Head of caudate nucleus (tissue), 42 donors: ENCODE measurements at regions not wholly inside any gene's neighbourhood (a gene's known extent, or its start where the extent isn't known, plus 50 kb on each side); places are given as distances from the start of the nearest gene placed in this dataset.

Source experiments
- DNase-seq, 42 donors: peaks; one replicate each; pipeline versions ENCODE4 v3.0.0 to v3.0.0-alpha.2; 2020 to 2021; ENCODE audit warnings: mixed read lengths in 7 of 42
- intact Hi-C: fragments of 100-400 bp; cut with DNase I; formaldehyde crosslinking; loops from one replicate; pipeline ENCODE4 v1.15.0; 2022

DNA sequence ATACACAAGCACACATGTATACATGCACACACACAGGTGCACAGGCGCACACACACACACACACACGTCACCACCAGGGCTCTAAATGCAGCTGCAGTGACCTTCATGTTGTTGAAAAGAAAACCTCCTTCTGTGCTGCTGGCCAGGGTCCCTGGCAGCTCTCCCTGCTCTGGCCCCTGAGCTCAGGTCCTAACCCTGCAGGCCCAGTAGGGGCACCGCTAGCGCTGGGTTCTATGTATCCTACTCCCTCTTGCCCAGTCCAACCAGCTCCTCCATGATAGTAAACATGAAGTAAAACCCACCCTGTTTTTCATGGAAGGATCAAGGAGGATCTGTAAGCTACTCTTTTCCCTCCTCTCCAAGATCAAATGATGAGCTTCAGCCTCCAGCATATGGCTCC is 172.8 kb downstream of the RBFOX3 start:
- DNase-seq = no peak
- intact Hi-C loops = no loop called here

- intact Hi-C loops = no loop called here
- peak in 4 of 42 donors; percentile 16 to 46 (median 26) for DNase-seq
Measured at GRCh38 chr17:79437081-79437480, 173.8 kb downstream of the RBFOX3 start.

DNA sequence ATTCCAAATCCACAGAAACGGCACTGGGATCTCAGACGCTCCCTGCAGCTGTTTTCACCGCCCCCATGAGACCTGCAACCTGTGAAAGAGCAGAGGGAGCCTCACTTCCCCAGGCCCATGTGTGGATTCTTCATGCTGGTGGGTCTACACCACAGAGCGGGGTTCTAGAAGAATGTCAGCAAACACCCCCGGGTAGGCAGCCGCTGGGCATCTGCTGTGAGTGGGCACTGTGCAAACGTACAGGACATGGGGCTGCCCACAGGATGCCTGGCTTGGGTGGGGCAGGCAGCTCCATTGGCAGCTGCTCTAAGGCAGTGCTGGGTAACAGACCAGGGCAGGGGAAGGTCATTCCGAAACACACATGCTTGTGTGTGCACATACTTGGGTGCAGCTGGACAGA is 174.9 kb downstream of the RBFOX3 start:
- intact Hi-C loops = no loop called here
- no peak for DNase-seq

DNA sequence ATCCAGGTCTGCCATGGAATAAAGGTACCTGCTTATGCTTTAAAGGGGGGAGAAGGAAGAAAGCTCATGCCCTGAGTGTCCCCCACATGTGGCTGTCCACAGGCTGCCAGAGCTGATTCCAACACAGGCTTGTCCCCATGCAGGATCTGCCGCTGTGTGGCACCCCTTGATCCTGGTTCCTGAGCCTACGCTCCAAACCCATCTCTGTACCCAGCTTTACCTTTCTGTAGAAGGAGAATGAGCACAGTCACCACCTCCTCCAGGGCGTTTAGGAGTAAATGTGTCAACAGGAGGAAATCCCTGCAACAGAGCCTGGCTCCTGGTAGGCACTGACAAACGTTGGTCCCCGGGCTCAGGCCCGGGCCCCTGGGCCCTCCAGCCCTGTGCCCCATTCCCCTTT is 175.6 kb downstream of the RBFOX3 start:
- peak in 20 of 42 donors; percentile 8 to 75 (median 36) for DNase-seq
- intact Hi-C loops = no loop called here

DNA sequence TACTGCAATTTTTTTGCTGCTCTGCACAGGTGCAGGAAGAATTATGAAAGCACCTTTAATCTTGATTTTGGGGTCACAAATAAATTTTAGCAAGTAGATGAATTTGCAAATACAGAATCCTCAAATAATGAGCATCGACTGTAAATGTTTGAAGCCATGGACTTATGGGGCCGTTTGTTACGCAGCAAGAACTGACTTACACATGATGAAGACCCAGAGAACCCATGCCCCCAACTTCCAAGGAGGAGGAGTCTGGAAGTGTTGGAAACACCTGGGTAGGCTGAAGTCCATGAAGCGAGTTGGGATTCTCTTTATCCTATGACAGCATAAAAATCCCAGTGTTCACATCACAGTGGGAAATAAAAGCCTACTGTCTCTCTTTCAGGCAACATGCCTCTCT is 176.6 kb downstream of the RBFOX3 start:
- no peak for DNase-seq
- intact Hi-C loops = no loop called here

DNA sequence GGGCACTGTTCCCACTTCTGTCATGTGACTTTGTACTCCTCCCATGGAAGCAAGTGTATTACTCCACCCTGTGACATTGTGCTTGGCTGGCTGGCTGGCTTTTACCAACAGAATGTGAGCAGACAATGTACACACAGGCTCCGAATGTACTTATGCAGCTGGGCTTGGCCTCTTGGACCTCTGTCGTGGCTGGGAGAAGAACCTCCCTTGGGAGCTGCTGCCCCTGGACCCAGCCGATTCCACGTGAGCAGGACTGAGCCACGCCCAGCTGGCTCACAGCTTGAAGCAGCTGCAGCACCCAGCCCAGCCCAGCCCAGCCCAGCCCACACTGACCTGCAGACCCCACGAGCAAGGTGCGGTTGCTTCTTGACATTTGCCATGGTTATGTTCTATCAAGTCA is 177.5 kb downstream of the RBFOX3 start:
- intact Hi-C loops = no loop called here
- DNase-seq = no peak

GRCh38 chr17:79431175-79431574 is 179.7 kb downstream of the RBFOX3 start:
- intact Hi-C loops = no loop called here
- DNase-seq = no peak

GRCh38 chr17:79429864-79430494 is 180.9 kb downstream of the RBFOX3 start:
- intact Hi-C loops = no loop called here

DNA sequence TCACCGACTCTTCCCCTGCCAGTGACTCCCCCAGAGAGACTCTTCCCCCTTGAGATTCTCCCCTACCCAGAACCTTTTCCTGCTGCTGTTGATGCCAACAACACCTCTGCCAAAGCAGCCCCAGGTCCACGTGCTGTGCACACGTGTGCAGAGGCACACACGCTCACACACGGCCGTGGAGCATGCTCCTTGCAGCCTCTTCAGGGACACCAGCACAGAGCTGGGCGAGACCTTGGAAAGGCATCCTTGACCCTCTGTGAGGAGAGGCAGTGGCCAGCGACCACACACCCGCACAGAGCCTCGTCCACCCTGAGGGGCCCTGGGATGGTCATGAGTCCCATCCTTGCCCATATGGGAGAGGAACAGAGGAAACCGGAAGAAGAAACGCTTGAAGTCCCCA is 181.9 kb downstream of the RBFOX3 start:
- no peak for DNase-seq
- intact Hi-C loops = no loop called here

More at GRCh38 chr17:79429864-79430494, 180.9 kb downstream of the RBFOX3 start:
- no peak for DNase-seq

DNA sequence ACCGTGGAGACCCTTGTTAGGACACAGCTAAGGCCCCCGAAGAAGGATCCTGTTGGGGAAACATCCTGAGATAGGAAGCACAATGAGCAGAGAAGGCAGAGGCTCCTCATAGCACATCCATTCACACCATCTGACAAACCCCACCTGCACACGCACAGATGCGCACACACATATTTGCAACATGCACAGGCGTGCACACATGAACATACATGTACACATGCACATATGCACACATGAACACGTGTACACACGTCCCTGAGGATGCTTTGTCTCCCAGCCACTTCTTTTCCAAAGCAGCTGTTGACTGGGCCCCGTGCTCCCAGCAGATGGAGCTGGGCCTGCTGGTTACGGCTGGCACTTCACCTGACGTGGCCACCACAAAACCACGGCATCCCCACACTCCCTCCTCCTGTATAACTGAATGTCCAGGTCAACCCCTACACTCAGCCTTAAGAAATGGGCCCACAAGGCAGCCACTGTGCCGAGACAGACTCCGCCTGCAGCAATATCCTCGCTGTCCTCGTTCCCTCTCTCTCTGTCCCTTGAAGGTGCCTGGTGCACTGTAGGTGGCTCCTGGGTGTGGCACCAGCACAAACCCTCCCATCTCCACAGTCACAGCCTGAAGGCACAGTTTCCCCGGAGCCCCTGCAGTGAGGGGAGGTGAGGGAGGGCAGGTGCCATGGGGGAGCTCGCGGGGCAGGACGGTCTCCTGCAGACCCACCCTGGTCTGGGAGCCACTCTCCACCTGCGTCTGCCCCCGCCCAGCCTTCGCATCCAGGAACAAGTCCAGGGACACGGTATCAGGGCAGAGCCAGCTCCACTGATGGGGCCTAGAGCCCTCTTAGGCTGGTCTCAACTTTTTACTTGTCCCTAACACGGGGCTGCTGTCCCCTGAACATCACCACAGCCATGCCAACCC is 183.0 kb downstream of the RBFOX3 start:
- intact Hi-C loops = no loop called here
- peak in 9 of 42 donors; percentile 10 to 50 (median 23) for DNase-seq

GRCh38 chr17:79425686-79426085 is 185.2 kb downstream of the RBFOX3 start:
- no peak for DNase-seq
- intact Hi-C loops = no loop called here

GRCh38 chr17:79424471-79425185 is 186.2 kb downstream of the RBFOX3 start:
- no peak for DNase-seq
- intact Hi-C loops = no loop called here

DNA sequence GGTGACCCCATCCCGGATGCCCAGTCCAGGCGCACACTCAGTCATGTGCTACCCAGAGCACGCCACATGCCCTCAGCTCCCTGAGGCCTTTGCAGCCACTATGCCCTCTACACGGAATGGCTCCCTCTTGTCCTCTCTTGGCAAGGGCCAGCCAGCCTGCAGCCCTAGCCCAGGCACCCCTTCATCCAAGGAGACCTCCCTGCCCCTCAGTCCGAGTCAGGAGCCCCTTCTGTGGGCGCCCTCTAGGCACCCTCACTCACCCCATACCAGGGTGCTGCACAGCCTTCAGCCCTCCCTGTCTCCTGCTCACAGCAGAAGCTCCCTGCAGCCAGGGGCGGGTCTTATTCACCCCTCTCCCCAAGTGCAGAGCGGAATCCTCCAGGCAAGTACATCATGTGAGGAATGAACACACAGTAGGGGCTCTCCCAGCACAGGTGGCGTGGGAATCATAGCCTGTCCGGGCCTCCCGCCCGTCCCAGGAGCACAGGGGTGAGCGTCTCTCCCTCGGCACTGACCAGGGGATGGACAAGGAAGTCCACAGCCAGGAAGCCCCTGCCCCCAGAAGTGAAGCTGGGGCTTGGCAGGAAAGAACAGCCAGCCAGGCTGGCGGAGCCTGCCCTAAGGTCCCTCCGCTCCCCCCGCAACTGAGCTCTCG is 186.9 kb downstream of the RBFOX3 start:
- no peak for DNase-seq

GRCh38 chr17:79422236-79422635 is 188.6 kb downstream of the RBFOX3 start:
- no peak for DNase-seq
- intact Hi-C loops = no loop called here

More for the DNA sequence above, 186.9 kb downstream of the RBFOX3 start:
- intact Hi-C loops = no loop called here

- DNase-seq = peak; percentile 34 to 90 (median 70)
Measured at GRCh38 chr17:79420318-79421243, 190.3 kb downstream of the RBFOX3 start.

DNA sequence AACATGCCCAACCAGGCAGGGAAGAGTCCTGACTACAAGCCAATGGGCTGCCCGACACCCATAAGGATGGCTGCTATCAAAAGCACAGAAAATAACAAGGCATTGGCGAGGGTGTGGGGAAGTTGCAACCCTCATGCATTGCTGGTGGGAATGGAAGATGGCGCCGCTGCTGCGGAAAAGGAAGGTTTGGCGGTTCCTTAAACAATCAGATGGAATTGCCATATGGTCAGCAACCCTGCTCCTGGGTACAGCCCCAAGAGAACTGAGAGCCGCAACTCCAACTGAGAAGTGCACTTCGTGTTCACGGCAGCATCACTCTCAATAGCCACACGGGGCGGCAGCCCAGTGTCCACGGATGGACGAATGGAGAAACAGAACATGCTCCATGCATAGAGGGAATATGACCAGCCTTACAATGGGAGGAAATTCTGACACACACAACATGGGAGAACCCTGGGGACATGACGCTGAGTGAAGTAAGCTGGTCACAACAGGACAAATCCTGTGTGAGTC is 193.3 kb downstream of the RBFOX3 start:
- intact Hi-C loops = no loop called here
- DNase-seq = no peak

More at GRCh38 chr17:79420318-79421243, 190.3 kb downstream of the RBFOX3 start:
- intact Hi-C loops = no loop called here

DNA sequence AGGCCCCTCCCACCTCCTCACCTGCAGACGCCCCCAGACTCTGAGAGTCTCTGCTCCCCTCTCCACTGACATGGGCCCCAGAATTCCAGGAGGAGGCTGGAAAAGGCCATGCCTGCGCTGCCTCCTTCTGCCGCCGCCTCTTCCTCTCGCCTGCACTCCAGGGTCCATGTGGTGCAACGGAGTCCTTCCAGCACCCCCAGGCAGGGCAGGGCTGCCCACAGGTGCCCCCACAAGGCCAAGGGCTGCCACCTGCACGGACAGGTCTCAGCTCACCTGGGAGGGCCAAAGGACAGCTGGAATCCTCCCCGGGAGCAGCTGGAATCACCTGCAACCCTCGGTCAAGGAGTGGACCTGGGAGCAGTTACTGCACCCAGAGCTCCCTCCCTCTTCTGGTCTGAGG is 194.9 kb downstream of the RBFOX3 start:
- DNase-seq = no peak
- intact Hi-C loops = no loop called here

DNA sequence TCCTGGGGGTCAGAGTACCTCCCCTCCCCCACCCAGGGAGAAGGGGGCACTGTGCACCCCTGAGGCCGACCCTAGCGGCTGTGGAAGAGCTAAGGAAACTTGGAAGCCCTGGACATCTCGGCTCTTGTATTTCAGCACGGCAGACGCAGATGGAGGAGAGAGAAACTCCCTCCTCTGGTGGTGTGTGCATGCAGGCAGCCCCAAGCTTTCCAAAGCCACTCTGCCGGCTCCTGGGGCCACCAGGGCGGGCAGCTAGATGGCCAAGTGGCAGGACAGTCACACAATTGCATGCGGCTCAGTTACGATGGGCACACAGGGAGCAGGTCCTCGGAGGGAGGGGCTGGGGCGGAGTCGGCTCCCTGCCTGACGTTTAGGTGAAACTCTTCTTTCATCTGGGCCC is 195.5 kb downstream of the RBFOX3 start:
- DNase-seq = no peak
- intact Hi-C loops = no loop called here
